WTC11 (cell line): ENCODE measurements at regions not wholly inside any gene's neighbourhood (a gene's known extent, or its start where the extent isn't known, plus 50 kb on each side); places are given as distances from the start of the nearest gene placed in this dataset.
"Not testable (repeated sequence)": the region's sequence is repeated elsewhere in the genome, so short reads cannot be mapped to it uniquely, and the experiment has no call there.

Experiments
- ETV6 ChIP-seq: sonication (generic); formaldehyde crosslinking; IDR thresholded peaks from 2 replicates; pipeline ENCODE4 v1.8.1; 2022; ENCODE audit warnings: mild to moderate bottlenecking, missing genetic modification reagents
- KAT7 ChIP-seq: sonication (generic); formaldehyde crosslinking; IDR thresholded peaks from 2 replicates; pipeline ENCODE4 v1.8.1; 2023; ENCODE audit warnings: missing genetic modification reagents, mild to moderate bottlenecking, borderline replicate concordance
- TEAD4 ChIP-seq: sonication (generic); formaldehyde crosslinking; IDR thresholded peaks from 2 replicates; pipeline ENCODE4 v1.8.0; 2022; ENCODE audit warnings: mild to moderate bottlenecking, missing genetic modification reagents
- ZNF232 ChIP-seq: sonication (generic); formaldehyde crosslinking; IDR thresholded peaks from 2 replicates; pipeline ENCODE4 v1.8.0; 2022; ENCODE audit warnings: mild to moderate bottlenecking, missing genetic modification reagents
- TF ChIP-seq, protein P1 (sequence below): fragments of 200-600 bp; IDR thresholded peaks from 2 replicates; pipeline ENCODE4 v1.8.0; 2022; ENCODE audit warnings: antibody characterized with exemption
- TF ChIP-seq, protein P2 (sequence below): sonication (generic); formaldehyde crosslinking; IDR thresholded peaks from 2 replicates; pipeline ENCODE4 v1.8.1; 2023; ENCODE audit warnings: mild to moderate bottlenecking, missing genetic modification reagents, moderate library complexity
- TF ChIP-seq, protein P3 (sequence below): sonication (generic); formaldehyde crosslinking; IDR thresholded peaks from 2 replicates; pipeline ENCODE4 v1.8.1; 2022; ENCODE audit warnings: low read depth, missing genetic modification reagents, borderline replicate concordance
- TF ChIP-seq, protein P4 (sequence below): sonication (generic); formaldehyde crosslinking; conservative IDR thresholded peaks from 2 replicates; pipeline ENCODE4 v1.8.1; 2022; ENCODE audit warnings: mild to moderate bottlenecking, missing genetic modification reagents
- TF ChIP-seq, protein P5 (sequence below): sonication (generic); formaldehyde crosslinking; IDR thresholded peaks from 2 replicates; pipeline ENCODE4 v1.8.0; 2022; ENCODE audit warnings: mild to moderate bottlenecking, missing genetic modification reagents
- TF ChIP-seq, protein P6 (sequence below): sonication (generic); formaldehyde crosslinking; IDR thresholded peaks from 2 replicates; pipeline ENCODE4 v1.8.1; 2023; ENCODE audit warnings: mild to moderate bottlenecking, moderate library complexity, missing genetic modification reagents

DNA sequence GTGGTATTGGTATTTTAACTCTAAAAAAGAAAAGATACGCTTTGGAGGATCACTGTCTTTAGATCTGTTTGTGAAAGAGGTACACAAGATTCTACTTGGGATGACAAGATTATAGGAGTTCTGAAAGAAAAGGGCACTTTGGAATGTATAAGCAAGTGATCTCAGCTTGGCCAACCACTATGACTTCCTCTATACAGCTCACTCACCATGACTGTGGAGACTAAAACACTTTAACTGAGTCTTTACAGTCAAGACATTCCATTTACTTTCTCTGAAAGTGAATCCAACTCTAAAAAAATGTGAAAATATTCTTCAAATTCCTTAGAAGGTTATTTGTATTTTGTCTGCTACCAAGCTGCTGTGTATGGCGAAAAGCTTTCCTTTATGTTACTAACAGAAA is 181.7 kb upstream of the KCTD7 start:
- TF ChIP-seq, protein P1, sequence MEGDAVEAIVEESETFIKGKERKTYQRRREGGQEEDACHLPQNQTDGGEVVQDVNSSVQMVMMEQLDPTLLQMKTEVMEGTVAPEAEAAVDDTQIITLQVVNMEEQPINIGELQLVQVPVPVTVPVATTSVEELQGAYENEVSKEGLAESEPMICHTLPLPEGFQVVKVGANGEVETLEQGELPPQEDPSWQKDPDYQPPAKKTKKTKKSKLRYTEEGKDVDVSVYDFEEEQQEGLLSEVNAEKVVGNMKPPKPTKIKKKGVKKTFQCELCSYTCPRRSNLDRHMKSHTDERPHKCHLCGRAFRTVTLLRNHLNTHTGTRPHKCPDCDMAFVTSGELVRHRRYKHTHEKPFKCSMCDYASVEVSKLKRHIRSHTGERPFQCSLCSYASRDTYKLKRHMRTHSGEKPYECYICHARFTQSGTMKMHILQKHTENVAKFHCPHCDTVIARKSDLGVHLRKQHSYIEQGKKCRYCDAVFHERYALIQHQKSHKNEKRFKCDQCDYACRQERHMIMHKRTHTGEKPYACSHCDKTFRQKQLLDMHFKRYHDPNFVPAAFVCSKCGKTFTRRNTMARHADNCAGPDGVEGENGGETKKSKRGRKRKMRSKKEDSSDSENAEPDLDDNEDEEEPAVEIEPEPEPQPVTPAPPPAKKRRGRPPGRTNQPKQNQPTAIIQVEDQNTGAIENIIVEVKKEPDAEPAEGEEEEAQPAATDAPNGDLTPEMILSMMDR, result not testable (repeated sequence)
- TF ChIP-seq, protein P2, sequence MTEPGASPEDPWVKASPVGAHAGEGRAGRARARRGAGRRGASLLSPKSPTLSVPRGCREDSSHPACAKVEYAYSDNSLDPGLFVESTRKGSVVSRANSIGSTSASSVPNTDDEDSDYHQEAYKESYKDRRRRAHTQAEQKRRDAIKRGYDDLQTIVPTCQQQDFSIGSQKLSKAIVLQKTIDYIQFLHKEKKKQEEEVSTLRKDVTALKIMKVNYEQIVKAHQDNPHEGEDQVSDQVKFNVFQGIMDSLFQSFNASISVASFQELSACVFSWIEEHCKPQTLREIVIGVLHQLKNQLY (CRISPR knock-in tag), result not testable (repeated sequence)
- not testable (repeated sequence) for TF ChIP-seq TEAD4 (CRISPR knock-in tag); ETV6; KAT7; ZNF232 (CRISPR knock-in tag)
- TF ChIP-seq, protein P3, sequence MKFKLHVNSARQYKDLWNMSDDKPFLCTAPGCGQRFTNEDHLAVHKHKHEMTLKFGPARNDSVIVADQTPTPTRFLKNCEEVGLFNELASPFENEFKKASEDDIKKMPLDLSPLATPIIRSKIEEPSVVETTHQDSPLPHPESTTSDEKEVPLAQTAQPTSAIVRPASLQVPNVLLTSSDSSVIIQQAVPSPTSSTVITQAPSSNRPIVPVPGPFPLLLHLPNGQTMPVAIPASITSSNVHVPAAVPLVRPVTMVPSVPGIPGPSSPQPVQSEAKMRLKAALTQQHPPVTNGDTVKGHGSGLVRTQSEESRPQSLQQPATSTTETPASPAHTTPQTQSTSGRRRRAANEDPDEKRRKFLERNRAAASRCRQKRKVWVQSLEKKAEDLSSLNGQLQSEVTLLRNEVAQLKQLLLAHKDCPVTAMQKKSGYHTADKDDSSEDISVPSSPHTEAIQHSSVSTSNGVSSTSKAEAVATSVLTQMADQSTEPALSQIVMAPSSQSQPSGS (CRISPR knock-in tag), result not testable (repeated sequence)
- TF ChIP-seq, protein P4, sequence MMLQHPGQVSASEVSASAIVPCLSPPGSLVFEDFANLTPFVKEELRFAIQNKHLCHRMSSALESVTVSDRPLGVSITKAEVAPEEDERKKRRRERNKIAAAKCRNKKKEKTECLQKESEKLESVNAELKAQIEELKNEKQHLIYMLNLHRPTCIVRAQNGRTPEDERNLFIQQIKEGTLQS (CRISPR knock-in tag), result not testable (repeated sequence)
- TF ChIP-seq, protein P5, sequence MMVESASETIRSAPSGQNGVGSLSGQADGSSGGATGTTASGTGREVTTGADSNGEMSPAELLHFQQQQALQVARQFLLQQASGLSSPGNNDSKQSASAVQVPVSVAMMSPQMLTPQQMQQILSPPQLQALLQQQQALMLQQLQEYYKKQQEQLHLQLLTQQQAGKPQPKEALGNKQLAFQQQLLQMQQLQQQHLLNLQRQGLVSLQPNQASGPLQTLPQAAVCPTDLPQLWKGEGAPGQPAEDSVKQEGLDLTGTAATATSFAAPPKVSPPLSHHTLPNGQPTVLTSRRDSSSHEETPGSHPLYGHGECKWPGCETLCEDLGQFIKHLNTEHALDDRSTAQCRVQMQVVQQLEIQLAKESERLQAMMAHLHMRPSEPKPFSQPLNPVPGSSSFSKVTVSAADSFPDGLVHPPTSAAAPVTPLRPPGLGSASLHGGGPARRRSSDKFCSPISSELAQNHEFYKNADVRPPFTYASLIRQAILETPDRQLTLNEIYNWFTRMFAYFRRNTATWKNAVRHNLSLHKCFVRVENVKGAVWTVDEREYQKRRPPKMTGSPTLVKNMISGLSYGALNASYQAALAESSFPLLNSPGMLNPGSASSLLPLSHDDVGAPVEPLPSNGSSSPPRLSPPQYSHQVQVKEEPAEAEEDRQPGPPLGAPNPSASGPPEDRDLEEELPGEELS (CRISPR knock-in tag), result not testable (repeated sequence)
- TF ChIP-seq, protein P6, sequence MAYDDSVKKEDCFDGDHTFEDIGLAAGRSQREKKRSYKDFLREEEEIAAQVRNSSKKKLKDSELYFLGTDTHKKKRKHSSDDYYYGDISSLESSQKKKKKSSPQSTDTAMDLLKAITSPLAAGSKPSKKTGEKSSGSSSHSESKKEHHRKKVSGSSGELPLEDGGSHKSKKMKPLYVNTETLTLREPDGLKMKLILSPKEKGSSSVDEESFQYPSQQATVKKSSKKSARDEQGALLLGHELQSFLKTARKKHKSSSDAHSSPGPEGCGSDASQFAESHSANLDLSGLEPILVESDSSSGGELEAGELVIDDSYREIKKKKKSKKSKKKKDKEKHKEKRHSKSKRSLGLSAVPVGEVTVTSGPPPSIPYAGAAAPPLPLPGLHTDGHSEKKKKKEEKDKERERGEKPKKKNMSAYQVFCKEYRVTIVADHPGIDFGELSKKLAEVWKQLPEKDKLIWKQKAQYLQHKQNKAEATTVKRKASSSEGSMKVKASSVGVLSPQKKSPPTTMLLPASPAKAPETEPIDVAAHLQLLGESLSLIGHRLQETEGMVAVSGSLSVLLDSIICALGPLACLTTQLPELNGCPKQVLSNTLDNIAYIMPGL (CRISPR knock-in tag), result not testable (repeated sequence)
